Loucy (cell line): ENCODE measurements at regions not wholly inside any gene's neighbourhood (a gene's known extent, or its start where the extent isn't known, plus 50 kb on each side); places are given as distances from the start of the nearest gene placed in this dataset.

Experiments
- H2AFZ ChIP-seq: fragments of 200-600 bp; sonication (generic); 2 replicates; pipeline ENCODE4 v1.6.0; 2016; ENCODE audit warnings: antibody characterized with exemption, mild to moderate bottlenecking, low read length, moderate library complexity
- H3F3A ChIP-seq: fragments of 200-600 bp; 2 replicates; pipeline ENCODE4 v1.6.0; 2016; ENCODE audit warnings: antibody characterized with exemption, low read depth, mild to moderate bottlenecking
- H3K27me3 ChIP-seq: fragments of 200-600 bp; sonication (generic); 2 replicates; pipeline ENCODE4 v1.6.1; 2014; ENCODE audit warnings: low read length, mild to moderate bottlenecking; ENCODE audit not compliant: insufficient read depth, poor library complexity, severe bottlenecking
- H3K36me3 ChIP-seq: fragments of 200-600 bp; sonication (generic); 2 replicates; pipeline ENCODE4 v1.6.1; 2016; ENCODE audit warnings: low read length; ENCODE audit not compliant: insufficient read depth
- H3K4me1 ChIP-seq: fragments of 200-600 bp; sonication (generic); 2 replicates; pipeline ENCODE4 v1.5.1; 2014; ENCODE audit warnings: low read length, mild to moderate bottlenecking; ENCODE audit not compliant: insufficient read depth, poor library complexity, severe bottlenecking
- H3K4me2 ChIP-seq: fragments of 200-600 bp; sonication (generic); 2 replicates; pipeline ENCODE4 v1.6.0; 2014; ENCODE audit warnings: antibody characterized with exemption, low read length, low read depth, mild to moderate bottlenecking; ENCODE audit not compliant: poor library complexity, severe bottlenecking
- H3K4me3 ChIP-seq: fragments of 200-600 bp; sonication (generic); 2 replicates; pipeline ENCODE4 v1.5.1; 2014; ENCODE audit warnings: low read length, mild to moderate bottlenecking, mixed read lengths; ENCODE audit not compliant: poor library complexity, severe bottlenecking
- H3K79me2 ChIP-seq: fragments of 200-600 bp; sonication (generic); 2 replicates; pipeline ENCODE4 v1.6.1; 2014; ENCODE audit warnings: low read length; ENCODE audit not compliant: insufficient read depth
- H3K9ac ChIP-seq: fragments of 200-600 bp; sonication (generic); 2 replicates; pipeline ENCODE4 v1.6.0; 2014; ENCODE audit warnings: mild to moderate bottlenecking, low read depth, low read length, moderate library complexity; ENCODE audit not compliant: poor library complexity, severe bottlenecking
- H3K9me2 ChIP-seq: fragments of 200-600 bp; sonication (generic); replicated peaks from 2 replicates; pipeline ENCODE4 v1.6.1; 2016; ENCODE audit warnings: low read depth, low read length, mixed read lengths
- H3K9me3 ChIP-seq: fragments of 200-600 bp; sonication (generic); 2 replicates; pipeline ENCODE4 v1.6.1; 2014; ENCODE audit warnings: mild to moderate bottlenecking, antibody characterized with exemption, low read length, low read depth; ENCODE audit not compliant: insufficient read depth
- H4K20me1 ChIP-seq: fragments of 200-600 bp; sonication (generic); 2 replicates; pipeline ENCODE4 v1.6.0; 2014; ENCODE audit warnings: antibody characterized with exemption, low read length, mild to moderate bottlenecking; ENCODE audit not compliant: insufficient read depth, poor library complexity, severe bottlenecking
- CTCF ChIP-seq: fragments of 200-600 bp; sonication (generic); conservative IDR thresholded peaks from 2 replicates; pipeline ENCODE4 v1.5.1; 2014; ENCODE audit warnings: mild to moderate bottlenecking, antibody characterized with exemption, low read length
- EZH2phosphoT487 ChIP-seq: fragments of 200-600 bp; IDR thresholded peaks from 2 replicates; pipeline ENCODE4 v1.6.1; 2018; ENCODE audit warnings: antibody characterized with exemption, mild to moderate bottlenecking, moderate library complexity, borderline replicate concordance

DNA sequence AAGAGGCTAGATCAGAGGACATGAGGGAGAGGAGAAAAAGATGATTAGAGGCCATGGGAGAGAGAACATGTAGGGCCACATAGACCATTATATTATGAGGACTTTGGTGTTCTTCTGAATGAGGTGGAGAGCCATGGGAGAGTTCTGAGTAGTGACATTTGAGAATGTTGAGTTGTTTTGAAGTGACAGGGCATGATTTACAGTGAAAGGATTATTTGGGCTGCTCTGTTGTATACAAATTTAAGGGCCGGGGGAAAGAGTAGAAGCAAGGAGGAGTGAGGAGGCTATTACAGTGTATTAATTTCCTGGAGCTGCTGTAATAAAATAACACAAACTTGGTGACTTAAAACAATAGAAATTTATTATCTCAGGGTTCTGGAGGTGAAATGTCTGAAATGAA, 102.5 kb upstream of the RGS4 start:
- Histone ChIP-seq H3K4me3 (no peak overlapping the region), H3K4me2 (no peak overlapping the region), H3K9me2 (no peaks in the 10 kb centered on the region), H3K4me1 (no peaks in the 10 kb centered on the region), H3K79me2 (no peaks in the 10 kb centered on the region), H4K20me1 (no peaks in the 10 kb centered on the region), H3K36me3 (no peaks in the 10 kb centered on the region), H3F3A (no peaks in the 10 kb centered on the region), H3K9ac (no peak overlapping the region), H3K27me3 (no peaks in the 10 kb centered on the region), H2AFZ (no peak overlapping the region), H3K9me3 (no peaks in the 10 kb centered on the region)
- TF ChIP-seq EZH2phosphoT487 = no peak
- TF ChIP-seq CTCF = no peak

DNA sequence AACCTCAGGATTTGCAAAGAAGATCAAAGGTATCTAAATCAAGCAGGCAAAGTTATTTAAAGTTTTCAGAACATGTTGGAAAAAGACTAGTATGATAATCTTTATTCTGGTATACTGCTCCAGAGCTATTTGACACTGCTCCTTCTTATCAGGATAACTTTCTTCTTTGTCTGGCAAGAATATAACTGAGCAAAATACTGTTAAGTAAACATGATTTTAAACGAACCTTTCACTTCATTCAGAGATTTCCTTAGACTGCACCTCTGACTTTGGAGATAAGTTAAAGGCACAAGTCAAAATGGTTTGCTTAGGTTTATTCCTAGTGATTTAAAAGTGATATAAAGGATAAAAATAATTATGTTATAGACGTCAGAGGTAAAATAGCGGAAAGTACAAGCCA, 103.9 kb upstream of the CCDC190 start:
- TF ChIP-seq EZH2phosphoT487 = no peak
- no peak for TF ChIP-seq CTCF
- Histone ChIP-seq H3F3A (no peaks in the 10 kb centered on the region), H3K4me3 (no peak overlapping the region), H3K27me3 (no peaks in the 10 kb centered on the region), H2AFZ (no peak overlapping the region), H3K79me2 (no peaks in the 10 kb centered on the region), H3K9ac (no peak overlapping the region), H3K9me2 (no peaks in the 10 kb centered on the region), H3K4me1 (no peaks in the 10 kb centered on the region), H3K4me2 (no peak overlapping the region), H3K36me3 (no peaks in the 10 kb centered on the region), H3K9me3 (no peaks in the 10 kb centered on the region), H4K20me1 (no peaks in the 10 kb centered on the region)

DNA sequence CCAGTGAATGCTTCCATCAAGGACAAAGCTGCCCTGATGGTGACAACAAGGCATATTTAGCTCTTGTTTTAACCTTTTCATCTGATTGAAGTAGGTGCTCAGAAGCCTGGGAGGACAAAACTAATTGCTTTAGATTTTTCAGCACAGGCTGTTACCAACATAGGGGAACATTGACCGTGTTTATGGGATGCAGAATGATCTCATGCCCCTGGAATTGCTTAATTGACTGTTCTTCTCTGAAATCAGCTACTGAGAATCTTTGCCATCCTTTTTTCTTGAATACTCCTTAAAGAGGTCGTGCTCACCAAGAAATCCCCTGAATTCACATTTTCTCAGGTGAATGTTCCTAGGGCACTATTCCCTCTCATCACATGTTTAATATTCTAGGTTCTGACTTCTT, 95.9 kb upstream of the CCDC190 start:
- no peaks in the 10 kb centered on the region for H3K27me3 ChIP-seq
- H4K20me1 ChIP-seq = no peaks in the 10 kb centered on the region
- no peak overlapping the region for H3K4me3 ChIP-seq
- no peaks in the 10 kb centered on the region for H3K9me3 ChIP-seq
- no peak overlapping the region for H3K9ac ChIP-seq
- H2AFZ ChIP-seq = no peak overlapping the region
- H3K79me2 ChIP-seq = no peaks in the 10 kb centered on the region
- no peaks in the 10 kb centered on the region for H3K9me2 ChIP-seq
- H3K36me3 ChIP-seq = no peaks in the 10 kb centered on the region
- H3K4me1 ChIP-seq = no peaks in the 10 kb centered on the region
- H3F3A ChIP-seq = no peaks in the 10 kb centered on the region
- TF ChIP-seq CTCF (no peak), EZH2phosphoT487 (no peak)
- no peak overlapping the region for H3K4me2 ChIP-seq
